ENCODE measurements at regions not wholly inside any gene's neighbourhood (a gene's known extent, or its start where the extent isn't known, plus 50 kb on each side); places are given as distances from the start of the nearest gene placed in this dataset.

- Mint-ChIP-seq H3K27me3 (peaks cover 26% of the 10 kb centered on the region), H3K36me3 (ENCODE audit: low read depth) (no peaks in the 10 kb centered on the region), H3K4me1 (no peaks in the 10 kb centered on the region), H3K9me3 (no peaks in the 10 kb centered on the region), H3K27ac (no peak overlapping the region), H3K4me3 (no peak overlapping the region)
- DNase-seq (no peak), ATAC-seq (no peak)
Measured at GRCh38 chr12:115898670-115899069, 378.8 kb downstream of the MED13L start.

GRCh38 chr12:115897729-115898128 is 379.8 kb downstream of the MED13L start:
- H3K36me3 Mint-ChIP-seq (ENCODE audit: low read depth): no peaks in the 10 kb centered on the region
- no peak for ATAC-seq
- DNase-seq: no peak
- H3K9me3 Mint-ChIP-seq: no peaks in the 10 kb centered on the region
- H3K27me3 Mint-ChIP-seq: peaks cover 23% of the 10 kb centered on the region
- no peak overlapping the region for H3K4me3 Mint-ChIP-seq
- H3K27ac Mint-ChIP-seq: no peak overlapping the region
- no peaks in the 10 kb centered on the region for H3K4me1 Mint-ChIP-seq

DNA sequence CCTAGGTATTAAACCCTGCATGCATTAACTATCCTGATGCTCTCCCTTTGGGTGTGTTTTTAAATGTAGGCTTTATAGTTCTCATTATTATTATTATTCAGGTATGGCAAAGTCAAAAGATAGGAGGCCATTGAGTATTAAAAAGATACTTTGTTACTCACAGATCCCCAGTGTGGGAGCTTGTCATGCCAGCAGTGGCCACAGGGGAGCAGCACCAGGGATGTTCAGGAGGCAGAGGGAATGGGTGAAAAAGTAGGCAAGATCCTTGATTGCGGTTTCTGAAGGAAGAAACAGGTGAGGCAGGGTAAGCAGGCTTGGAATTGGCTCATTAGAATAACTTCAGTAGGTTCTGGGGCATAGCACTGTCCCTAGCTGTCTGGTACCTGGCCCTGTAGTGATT is 382.2 kb downstream of the MED13L start:
- DNase-seq (peak; percentile 3), ATAC-seq (no peak)
- Mint-ChIP-seq H3K27me3 (peaks cover 16% of the 10 kb centered on the region), H3K36me3 (ENCODE audit: low read depth) (no peaks in the 10 kb centered on the region), H3K4me3 (no peak overlapping the region), H3K9me3 (no peaks in the 10 kb centered on the region), H3K27ac (no peak overlapping the region), H3K4me1 (no peaks in the 10 kb centered on the region)

DNA sequence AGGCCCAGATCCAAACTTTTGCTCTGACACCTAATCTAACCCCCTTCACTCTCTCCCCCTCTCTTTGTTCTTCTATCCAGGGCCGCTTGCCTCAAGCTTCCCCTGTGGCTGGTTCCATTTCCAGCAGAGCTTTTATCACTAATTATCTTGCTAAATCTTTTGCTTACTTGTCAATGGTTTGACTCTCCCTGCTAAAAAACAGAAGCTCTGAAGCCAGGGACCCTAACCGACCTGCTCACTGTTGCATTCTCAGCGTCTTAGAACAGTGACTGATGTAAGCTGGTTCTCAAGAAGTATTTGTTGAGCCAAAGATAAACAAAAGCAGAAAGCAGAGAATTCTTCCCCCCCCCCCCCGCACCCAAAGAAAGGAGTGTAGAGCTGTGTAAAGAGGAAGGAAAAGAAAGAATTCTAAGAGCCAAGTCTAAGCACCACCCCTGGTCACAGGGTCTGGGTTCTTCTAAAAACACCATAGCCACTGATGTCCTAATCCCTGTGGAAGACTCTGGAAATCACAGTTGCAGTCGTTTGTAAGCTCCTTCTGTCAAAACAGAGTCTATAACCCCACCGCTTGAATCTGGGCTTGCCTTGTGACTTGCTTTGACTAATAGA is 385.8 kb downstream of the MED13L start:
- ATAC-seq (no peak), DNase-seq (no peak)
- no peaks in the 10 kb centered on the region for H3K9me3 Mint-ChIP-seq
- no peaks in the 10 kb centered on the region for H3K36me3 Mint-ChIP-seq (ENCODE audit: low read depth)
- no peak overlapping the region for H3K4me3 Mint-ChIP-seq
- H3K27me3 Mint-ChIP-seq: peaks cover 17% of the 10 kb centered on the region
- H3K27ac Mint-ChIP-seq: no peak overlapping the region
- H3K4me1 Mint-ChIP-seq: no peaks in the 10 kb centered on the region

DNA sequence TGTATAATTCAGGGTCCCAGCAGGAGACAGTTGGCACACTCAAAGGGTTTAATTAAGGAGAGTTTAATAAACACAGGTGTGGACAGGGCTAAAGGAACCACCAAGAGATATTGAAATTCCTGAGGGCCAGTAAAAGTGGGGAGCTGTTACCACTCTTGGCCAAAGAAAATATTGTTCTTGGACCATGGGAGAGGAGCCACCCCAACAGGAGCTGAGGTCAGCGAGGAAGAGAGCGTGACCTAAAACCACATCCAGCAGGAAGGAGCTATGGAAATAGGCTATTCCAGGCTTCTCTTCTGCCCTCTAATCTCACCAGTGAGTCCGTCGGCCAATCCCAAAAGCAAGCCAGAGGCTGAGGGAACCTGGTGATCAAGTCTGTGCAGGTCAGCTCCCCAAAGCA is 390.8 kb downstream of the MED13L start:
- H3K4me1 Mint-ChIP-seq: no peaks in the 10 kb centered on the region
- DNase-seq (no peak), ATAC-seq (no peak)
- H3K36me3 Mint-ChIP-seq (ENCODE audit: low read depth): no peaks in the 10 kb centered on the region
- no peaks in the 10 kb centered on the region for H3K9me3 Mint-ChIP-seq
- no peak overlapping the region for H3K27ac Mint-ChIP-seq
- H3K4me3 Mint-ChIP-seq: no peak overlapping the region
- H3K27me3 Mint-ChIP-seq: peaks cover 14% of the 10 kb centered on the region

DNA sequence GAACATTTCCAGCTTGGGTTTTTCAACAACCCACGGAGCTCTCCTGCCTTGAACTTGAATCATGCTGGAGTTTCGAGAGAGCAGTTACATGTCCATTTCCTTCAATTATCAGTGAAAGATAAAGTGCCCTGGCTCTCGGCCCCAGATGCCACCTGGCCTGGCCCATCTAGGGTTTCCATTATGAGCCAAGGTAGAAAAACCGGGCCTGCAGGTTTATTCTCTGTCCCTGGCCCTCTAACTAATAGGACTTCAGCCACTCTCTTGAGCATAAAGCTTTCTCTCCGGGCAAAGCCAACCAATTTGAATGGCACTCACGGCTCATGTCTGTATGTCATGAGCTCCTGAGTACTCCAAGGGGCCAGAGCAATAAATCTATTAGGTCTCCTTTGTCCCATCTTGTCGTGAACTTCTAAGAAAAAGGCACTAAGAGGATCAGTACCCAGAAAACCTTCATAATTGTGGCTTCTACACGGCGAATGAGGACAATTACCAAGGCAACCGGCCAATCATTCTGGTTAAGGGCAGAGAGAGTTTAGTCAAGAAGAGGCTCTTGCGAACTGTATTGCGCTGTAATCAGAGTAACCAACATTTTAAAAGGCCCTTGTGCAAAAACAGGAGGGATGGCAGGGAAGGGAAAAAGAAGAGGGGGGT is 392.3 kb downstream of the MED13L start:
- no peaks in the 10 kb centered on the region for H3K9me3 Mint-ChIP-seq
- peaks cover 17% of the 10 kb centered on the region for H3K27me3 Mint-ChIP-seq
- no peak overlapping the region for H3K27ac Mint-ChIP-seq
- no peaks in the 10 kb centered on the region for H3K36me3 Mint-ChIP-seq (ENCODE audit: low read depth)
- DNase-seq (no peak), ATAC-seq (no peak)
- no peak overlapping the region for H3K4me3 Mint-ChIP-seq
- H3K4me1 Mint-ChIP-seq: no peaks in the 10 kb centered on the region

DNA sequence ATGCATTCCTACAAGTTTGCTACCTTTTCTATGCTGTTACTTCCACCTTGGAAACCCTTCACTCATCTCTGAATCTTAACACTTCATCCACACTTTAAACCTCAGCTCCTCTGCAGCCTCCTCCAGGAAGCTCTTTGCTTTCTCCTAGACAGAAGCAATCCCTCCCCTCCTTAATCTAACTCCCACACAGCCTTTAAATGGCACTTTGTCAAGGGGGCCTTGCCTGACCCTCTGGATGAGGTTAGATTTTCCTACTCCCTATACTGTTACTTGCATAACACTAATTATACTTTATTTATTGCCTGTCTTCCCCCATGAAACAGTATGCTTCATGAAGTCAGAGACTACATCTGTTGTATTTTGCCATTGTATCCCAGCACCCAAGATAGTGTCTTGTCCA is 394.6 kb downstream of the MED13L start:
- Mint-ChIP-seq H3K9me3 (no peaks in the 10 kb centered on the region), H3K4me1 (no peaks in the 10 kb centered on the region), H3K27me3 (peaks cover 21% of the 10 kb centered on the region), H3K27ac (no peak overlapping the region), H3K36me3 (ENCODE audit: low read depth) (no peaks in the 10 kb centered on the region), H3K4me3 (no peak overlapping the region)
- ATAC-seq: no peak
- no peak for DNase-seq

DNA sequence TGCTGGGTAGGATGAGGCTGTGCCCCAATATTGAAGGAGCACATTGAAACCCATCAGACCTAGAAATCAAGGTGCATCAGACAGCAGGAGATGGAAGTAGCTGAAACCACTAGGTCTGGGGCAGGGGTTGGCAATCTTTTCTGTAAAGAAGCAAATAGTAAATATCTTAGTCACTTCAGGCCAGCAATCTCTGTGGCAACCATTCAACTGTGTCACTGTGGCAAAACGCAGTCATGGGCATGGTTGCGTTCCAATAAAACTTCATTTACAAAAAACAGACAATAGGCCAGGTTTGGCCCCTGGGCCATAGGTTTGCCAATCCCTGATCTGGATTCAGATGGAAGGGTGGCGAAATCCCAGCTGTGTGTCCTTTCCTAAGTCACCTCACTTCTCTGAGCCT is 397.3 kb downstream of the MED13L start:
- H3K9me3 Mint-ChIP-seq: peaks cover 9% of the 10 kb centered on the region
- no peak overlapping the region for H3K4me3 Mint-ChIP-seq
- H3K4me1 Mint-ChIP-seq: no peaks in the 10 kb centered on the region
- ATAC-seq (no peak), DNase-seq (no peak)
- H3K27me3 Mint-ChIP-seq: peaks cover 16% of the 10 kb centered on the region
- H3K36me3 Mint-ChIP-seq (ENCODE audit: low read depth): no peaks in the 10 kb centered on the region
- H3K27ac Mint-ChIP-seq: no peak overlapping the region

DNA sequence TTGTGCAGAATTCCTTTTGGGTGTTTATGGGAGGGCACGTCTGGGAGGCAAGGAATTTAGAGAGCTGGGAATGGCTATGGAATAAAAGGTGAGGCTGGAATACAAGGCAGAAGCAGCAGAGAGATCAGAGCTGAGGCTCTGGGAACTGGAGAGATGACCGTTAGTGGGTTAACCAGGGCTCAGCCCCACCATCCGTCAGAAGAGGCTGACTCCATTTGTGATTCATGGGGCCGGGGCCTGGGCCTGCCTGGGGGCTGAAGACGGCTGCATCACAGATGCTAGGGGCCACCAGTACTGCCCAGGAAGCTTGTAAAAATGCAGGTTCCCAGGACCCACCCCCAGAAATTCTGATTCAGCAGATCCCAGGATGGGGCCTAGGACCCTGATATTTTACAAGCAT is 398.1 kb downstream of the MED13L start:
- peaks cover 9% of the 10 kb centered on the region for H3K9me3 Mint-ChIP-seq
- no peak overlapping the region for H3K27ac Mint-ChIP-seq
- no peaks in the 10 kb centered on the region for H3K4me1 Mint-ChIP-seq
- no peak overlapping the region for H3K4me3 Mint-ChIP-seq
- H3K27me3 Mint-ChIP-seq: peaks cover 18% of the 10 kb centered on the region
- DNase-seq (no peak), ATAC-seq (no peak)
- H3K36me3 Mint-ChIP-seq (ENCODE audit: low read depth): no peaks in the 10 kb centered on the region

- ATAC-seq (no peak), DNase-seq (no peak)
- H3K9me3 Mint-ChIP-seq: peaks cover 9% of the 10 kb centered on the region
- H3K27ac Mint-ChIP-seq: no peak overlapping the region
- H3K27me3 Mint-ChIP-seq: peaks cover 31% of the 10 kb centered on the region
- H3K4me3 Mint-ChIP-seq: no peak overlapping the region
- H3K36me3 Mint-ChIP-seq (ENCODE audit: low read depth): no peaks in the 10 kb centered on the region
- H3K4me1 Mint-ChIP-seq: no peaks in the 10 kb centered on the region
Measured at GRCh38 chr12:115873451-115874082, 403.9 kb downstream of the MED13L start.

GRCh38 chr12:115872919-115873357 is 404.6 kb downstream of the MED13L start:
- H3K4me1 Mint-ChIP-seq: no peaks in the 10 kb centered on the region
- no peak overlapping the region for H3K4me3 Mint-ChIP-seq
- DNase-seq: no peak
- H3K27me3 Mint-ChIP-seq: peaks cover 35% of the 10 kb centered on the region
- peaks cover 9% of the 10 kb centered on the region for H3K9me3 Mint-ChIP-seq
- no peaks in the 10 kb centered on the region for H3K36me3 Mint-ChIP-seq (ENCODE audit: low read depth)
- no peak for ATAC-seq
- no peak overlapping the region for H3K27ac Mint-ChIP-seq

GRCh38 chr12:115872212-115872611 is 405.3 kb downstream of the MED13L start:
- Mint-ChIP-seq H3K27ac (no peak overlapping the region), H3K4me3 (no peak overlapping the region), H3K9me3 (peaks cover 7% of the 10 kb centered on the region), H3K36me3 (ENCODE audit: low read depth) (no peaks in the 10 kb centered on the region), H3K27me3 (peaks cover 36% of the 10 kb centered on the region), H3K4me1 (no peaks in the 10 kb centered on the region)
- DNase-seq (no peak), ATAC-seq (no peak)

DNA sequence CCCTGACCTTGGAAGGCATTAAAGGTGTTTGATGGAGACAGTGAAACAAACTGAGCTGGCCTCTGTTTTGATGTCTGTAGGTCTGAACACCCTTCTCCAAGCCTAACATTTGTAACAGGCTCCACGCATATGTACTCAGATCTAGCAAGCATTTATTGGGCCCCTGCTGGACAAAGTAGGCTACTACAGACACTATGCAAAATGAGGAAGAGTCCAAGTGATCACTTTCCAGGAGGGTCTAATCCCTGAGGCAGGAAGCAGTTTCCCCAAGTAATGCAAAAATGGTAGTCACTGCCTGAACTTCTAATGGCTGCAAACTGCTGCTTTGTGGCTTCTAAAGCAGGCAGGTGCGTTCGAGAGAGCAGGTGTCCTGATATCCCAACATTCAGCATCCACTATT is 405.8 kb downstream of the MED13L start:
- peaks cover 37% of the 10 kb centered on the region for H3K27me3 Mint-ChIP-seq
- no peaks in the 10 kb centered on the region for H3K36me3 Mint-ChIP-seq (ENCODE audit: low read depth)
- no peaks in the 10 kb centered on the region for H3K4me1 Mint-ChIP-seq
- no peak overlapping the region for H3K4me3 Mint-ChIP-seq
- no peak overlapping the region for H3K27ac Mint-ChIP-seq
- DNase-seq: no peak
- H3K9me3 Mint-ChIP-seq: peaks cover 2% of the 10 kb centered on the region
- ATAC-seq: no peak

- H3K27me3 Mint-ChIP-seq: peaks cover 37% of the 10 kb centered on the region
- DNase-seq (no peak), ATAC-seq (no peak)
- no peaks in the 10 kb centered on the region for H3K36me3 Mint-ChIP-seq (ENCODE audit: low read depth)
- H3K4me1 Mint-ChIP-seq: no peaks in the 10 kb centered on the region
- no peak overlapping the region for H3K27ac Mint-ChIP-seq
- H3K9me3 Mint-ChIP-seq: no peaks in the 10 kb centered on the region
- H3K4me3 Mint-ChIP-seq: no peak overlapping the region
Measured at GRCh38 chr12:115870510-115870909, 407.0 kb downstream of the MED13L start.

DNA sequence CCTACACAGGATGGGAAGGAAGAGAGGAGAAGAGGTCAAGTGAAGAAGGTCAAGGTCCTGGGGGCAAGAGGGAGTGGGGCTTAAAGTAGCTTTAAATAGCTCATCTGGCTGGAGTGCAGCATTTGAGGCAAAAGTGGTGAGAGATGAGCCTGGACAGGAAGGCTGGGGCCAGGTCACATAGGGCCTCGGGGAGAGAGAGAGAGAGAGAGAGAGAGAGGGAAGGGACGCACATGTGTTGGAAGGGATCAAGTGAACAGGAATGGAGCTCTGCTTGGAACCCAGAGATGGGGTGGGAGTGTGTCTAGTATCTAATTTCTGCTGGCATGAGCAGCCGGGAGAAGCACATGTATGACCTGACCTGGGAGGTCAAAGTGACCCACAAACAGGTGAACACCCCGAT is 407.5 kb downstream of the MED13L start:
- H3K27ac Mint-ChIP-seq: no peak overlapping the region
- no peaks in the 10 kb centered on the region for H3K36me3 Mint-ChIP-seq (ENCODE audit: low read depth)
- H3K4me1 Mint-ChIP-seq: no peaks in the 10 kb centered on the region
- no peak overlapping the region for H3K4me3 Mint-ChIP-seq
- no peak for DNase-seq
- H3K27me3 Mint-ChIP-seq: peaks cover 37% of the 10 kb centered on the region
- no peak for ATAC-seq
- no peaks in the 10 kb centered on the region for H3K9me3 Mint-ChIP-seq

Measured in activated naive CD8-positive, alpha-beta T cell treated with anti-CD3 and anti-CD28 coated beads, Interleukin-2, amount 50 U/mL, for 24 hours (primary cell).